ENCODE measurements at regions not wholly inside any gene's neighbourhood (a gene's known extent, or its start where the extent isn't known, plus 50 kb on each side); places are given as distances from the start of the nearest gene placed in this dataset.

- DNase-seq (ENCODE audit: low spot score): no peak
Measured at GRCh38 chr7:31456646-31457368, 57.1 kb upstream of the ITPRID1 start.

DNA sequence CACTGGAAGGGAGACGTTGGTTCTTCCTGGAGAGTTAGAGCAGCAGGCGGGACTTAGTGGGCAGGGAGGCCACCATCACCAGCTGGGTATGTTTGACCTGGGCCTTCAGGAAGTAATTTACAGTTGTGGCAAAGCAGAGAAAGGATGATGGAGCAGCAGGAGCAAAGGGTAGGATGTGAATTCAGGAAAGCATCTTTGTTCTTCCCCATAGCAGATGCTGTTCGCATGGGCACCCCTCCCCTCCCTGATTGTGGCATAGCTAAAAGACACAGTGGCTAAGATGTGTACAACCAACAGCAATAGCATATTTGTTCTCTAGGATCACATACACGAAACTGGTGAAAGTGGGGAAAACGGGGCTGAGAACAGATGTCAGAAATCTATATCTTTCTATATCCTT lies 56.3 kb upstream of the ITPRID1 start:
- no peak for DNase-seq (ENCODE audit: low spot score)

- no peak for DNase-seq (ENCODE audit: low spot score)
Measured at GRCh38 chr7:31458203-31458602, 55.7 kb upstream of the ITPRID1 start.

GRCh38 chr7:31462636-31463035 lies 51.3 kb upstream of the ITPRID1 start:
- DNase-seq (ENCODE audit: low spot score): no peak

Measured in HT-29 (cell line).